NCI-H146 treated with DMSO at 0.1 percent for 48 hours (cell line): ENCODE measurements at regions not wholly inside any gene's neighbourhood (a gene's known extent, or its start where the extent isn't known, plus 50 kb on each side); places are given as distances from the start of the nearest gene placed in this dataset.
"Not testable (repeated sequence)": the region's sequence is repeated elsewhere in the genome, so short reads cannot be mapped to it uniquely, and the experiment has no call there.

Source experiments
- DNase-seq: peaks from one replicate; lab custom pipeline; 2025; ENCODE audit not compliant: unreplicated experiment; lab: John Stamatoyannopoulos, UW

DNA sequence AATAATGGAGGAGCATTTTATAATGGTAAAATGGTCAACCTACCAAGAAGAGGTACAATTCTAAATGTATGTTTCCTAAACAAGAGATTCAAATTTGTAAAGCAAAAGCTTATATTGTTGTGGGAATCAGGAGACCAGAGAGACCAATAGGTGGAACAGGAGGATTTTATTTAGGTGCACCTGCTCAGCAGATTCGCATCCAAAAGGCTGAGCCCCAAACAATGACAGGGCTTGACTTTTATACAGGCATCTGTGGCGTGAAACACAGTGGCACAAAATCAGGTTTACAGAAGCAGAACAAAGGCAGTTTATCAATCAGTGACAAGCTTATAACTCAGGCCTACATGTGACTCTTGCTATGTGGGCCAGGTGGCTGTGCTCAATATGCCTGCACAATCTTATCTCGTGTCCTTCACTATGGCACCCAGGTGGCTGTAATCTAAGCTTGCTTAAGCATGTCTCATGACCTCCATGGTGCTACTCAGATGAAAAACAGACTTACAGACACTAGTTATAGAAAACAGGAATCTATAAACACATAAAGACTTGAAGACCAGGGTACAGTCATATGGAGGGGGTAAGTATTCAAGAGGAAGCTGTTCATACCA lies 780.2 kb upstream of the CA10 start:
- DNase-seq, result no peak

DNA sequence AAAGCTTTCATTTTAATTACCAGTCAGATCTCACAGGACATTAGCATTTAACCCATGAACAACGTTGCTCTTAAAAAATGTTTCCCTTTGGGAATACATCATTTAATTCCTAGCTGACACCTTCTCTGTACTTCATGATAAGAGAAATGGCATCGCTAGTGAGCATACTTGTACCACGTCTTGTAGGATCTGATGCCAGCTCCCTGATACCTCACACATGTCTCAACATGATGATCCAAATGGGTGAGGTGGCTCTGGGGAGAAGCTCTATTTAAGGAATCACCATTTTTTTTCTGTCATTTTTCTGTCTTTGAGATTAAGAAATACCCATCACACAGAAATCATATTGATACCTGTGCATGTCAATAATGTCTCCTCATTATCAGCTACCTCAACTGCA lies 772.1 kb upstream of the CA10 start:
- DNase-seq, result no peak

DNA sequence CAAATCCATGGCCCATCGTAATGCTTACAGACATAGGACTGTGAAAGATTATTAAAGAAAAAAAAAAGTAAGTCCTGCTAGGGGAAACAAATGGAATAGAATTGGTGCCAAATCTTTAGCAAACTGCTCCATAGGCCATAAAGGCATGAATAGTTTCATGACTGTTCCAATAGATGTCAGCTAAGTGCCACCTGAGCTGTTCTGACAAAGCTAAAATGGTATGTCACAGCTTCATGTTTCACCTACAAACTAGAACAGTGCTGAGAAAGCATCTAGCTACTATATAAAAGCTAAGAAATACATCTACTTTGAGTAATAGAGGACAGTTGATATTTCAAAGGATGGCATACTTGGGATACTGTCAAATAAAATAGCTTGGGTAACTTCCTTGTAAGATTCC lies 771.6 kb upstream of the CA10 start:
- DNase-seq, result no peak

DNA sequence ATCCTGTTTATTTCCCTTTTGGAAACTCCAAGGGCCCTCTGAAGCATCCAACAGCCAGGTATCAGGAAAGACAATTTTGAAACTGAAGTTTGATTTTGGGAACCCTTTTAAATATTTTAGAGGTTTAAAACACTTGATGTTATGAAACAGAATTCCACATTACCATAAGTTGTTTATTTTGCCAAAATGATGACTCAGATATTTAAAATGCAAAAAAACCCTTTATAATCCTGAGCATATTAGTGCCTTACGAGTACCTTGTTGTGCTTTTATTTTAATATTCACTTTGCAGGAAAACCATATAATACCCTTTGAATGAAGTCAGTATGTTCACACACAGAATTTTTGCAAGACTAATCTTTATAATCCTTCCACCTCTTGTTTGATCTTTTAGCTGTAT lies 765.1 kb upstream of the CA10 start:
- DNase-seq, result no peak

DNA sequence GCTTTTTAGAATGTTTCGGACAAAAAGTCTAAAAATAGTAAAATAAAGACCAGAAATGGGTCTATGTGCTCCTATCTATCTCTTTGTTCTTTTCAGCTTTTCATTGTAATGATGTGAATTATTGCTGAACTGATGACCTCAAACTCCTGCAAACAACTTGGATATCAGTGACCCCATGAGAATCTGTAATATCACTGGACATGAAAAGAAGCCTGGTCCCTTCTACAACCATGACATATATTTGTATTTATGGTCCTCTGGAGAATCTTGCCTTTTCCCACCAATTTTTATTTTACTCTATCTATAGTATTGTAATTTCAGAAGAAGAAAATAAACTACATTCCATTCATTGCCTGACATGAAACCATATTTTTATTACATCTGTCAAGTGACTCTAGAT lies 740.7 kb upstream of the CA10 start:
- DNase-seq, result no peak

DNA sequence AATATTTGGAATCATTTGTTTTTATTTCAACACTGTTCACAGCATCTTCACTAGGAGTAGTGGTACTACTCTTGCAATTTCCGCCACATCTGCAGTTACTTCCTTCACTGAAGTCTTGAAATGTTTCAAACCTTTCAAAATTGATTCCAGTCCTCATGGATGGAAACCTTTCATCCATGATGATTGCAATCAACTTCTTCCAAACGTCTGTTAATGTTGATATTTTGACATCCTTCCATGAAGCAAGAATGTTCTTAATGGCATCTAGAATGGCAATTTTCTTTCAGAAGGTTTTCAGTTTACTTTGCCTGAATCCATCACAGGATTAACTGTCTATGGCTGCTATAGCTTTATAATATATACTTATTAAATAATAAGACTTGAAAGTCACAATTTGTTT lies 736.8 kb upstream of the CA10 start:
- DNase-seq, result no peak

DNA sequence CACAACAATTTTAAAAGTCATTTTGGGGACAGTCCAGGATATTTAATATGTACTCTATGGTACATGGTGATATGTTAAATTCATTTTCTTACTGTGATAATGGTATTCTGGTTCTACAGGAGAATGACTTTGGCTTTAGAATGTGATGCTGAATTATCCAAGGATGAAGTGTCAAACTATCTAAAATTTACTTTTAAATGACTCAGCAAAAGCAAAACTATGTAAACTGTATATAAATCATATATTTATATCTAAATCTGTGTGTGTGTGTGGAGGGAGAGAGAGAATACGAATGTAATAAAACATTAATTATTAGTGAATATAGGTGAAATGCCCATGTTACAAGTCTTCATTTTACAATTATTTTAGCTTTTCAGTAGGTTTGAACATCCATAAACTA lies 733.8 kb upstream of the CA10 start:
- DNase-seq, result no peak

DNA sequence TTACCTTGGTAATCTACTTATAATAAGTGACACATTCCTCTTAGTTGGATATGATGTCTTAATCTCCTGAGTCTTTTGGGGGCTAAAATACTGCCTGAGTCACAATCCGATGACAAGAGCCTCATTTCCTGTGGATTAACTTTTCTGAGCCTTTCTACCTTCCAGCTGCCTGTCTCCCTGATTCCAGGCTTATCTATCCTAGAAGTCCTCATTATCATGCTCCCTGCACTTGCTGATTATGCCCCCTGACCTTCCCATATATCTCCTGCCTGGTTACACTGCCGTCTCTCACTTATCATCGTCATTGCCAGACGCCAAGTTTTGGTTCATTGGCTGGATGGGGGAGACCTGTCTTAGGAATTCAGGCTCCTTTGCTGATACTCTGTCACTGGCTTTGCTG lies 727.4 kb upstream of the CA10 start:
- no peak for DNase-seq

DNA sequence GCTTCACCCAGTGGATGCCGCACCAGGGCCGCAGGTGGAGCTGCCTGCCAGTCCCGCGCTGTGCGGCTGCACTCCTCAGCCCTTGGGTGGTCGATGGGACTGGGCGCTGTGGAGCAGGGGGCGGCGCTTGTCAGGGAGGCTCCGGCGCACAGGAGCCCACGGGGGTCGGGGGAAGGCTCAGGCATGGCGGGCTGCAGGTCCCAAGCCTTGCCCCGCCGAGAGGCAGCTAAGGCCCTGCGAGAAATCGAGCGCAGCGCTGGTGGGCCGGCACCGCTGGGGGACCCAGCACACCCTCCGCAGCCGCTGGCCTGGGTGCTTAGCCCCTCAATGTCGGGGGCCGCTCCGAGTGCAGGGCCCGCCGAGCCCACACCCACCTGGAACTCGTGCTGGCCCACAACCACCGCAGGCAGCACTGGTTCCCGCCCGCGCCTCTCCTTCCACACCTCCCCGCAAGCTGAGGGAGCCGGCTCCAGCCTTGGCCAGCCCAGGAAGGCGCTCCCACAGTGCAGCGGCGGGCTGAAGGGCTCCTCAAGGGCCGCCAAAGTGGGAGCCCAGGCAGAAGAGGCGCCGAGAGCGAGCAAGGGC lies 725.5 kb upstream of the CA10 start:
- DNase-seq, result not testable (repeated sequence)

DNA sequence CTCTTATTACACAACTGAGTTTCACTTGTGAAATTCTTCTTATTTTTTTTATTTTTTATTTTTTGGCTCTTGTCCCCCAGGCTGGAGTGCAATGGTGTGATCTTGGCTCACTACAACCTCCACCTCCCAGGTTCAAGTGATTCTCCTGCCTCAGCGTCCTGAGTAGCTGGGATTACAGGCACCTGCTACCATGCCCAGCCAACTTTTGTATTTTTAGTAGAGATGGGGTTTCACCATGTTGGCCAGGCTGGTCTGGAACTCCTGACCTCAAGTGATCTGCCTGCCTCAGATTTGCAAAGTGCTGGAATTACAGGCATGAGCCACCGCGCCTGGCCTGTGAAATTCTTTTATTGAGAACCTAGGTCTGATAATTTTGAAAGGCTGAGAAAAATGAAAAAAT lies 688.3 kb upstream of the CA10 start:
- DNase-seq, result not testable (repeated sequence)

DNA sequence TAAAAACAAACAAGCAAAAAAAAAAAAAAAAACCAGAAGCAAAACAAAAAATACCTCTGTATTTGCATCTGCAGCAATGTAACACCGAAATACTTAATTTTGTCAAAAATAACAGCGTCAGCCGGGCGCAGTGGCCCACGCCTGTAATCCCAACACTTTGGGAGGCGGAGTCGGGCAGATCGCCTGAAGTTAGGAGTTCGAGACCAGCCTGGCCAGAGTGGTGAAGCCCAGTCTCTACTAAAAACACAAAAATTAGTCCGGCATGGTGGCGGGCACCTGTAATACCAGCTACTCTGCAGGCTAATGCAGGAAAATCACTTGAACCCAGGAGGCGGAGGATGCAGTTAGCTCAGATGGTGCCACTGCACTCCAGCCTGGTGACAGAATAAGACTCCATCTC lies 683.5 kb upstream of the CA10 start:
- no peak for DNase-seq

DNA sequence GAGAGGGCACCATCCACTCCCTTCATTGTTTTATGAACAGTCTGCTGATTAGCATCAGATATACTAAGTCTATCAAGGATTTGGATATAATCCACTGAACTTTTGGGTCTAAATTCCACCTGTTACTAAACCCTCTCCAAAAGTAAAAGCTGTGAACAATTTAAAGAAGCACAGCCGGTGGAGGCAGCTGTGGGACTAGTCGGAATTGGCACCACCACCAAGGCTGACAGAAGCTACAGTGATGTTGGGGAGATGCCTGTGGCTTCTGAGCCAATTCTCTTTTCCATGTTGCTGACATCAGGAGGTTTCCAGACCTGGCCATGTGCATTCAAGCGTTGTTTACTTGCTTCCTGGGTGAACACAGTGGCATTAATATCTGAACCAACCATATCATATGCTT lies 679.0 kb upstream of the CA10 start:
- no peak for DNase-seq

DNA sequence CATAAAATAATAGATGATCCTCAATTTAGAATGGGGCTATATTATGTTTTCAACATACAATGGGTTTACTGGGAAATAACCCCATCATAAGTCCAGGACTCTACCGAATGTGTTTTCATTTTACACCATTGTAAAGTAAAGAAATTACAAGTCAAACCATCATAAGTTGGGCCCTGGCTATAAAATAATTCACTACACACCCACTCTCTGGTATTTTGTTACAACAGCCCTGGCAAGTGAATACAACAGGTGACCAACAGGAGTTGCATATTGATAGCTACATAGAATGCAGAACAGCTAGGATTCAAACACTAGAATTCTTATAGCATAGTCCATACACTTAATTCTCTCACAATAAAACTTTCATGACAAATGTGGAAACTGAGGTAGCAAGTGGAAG lies 673.0 kb upstream of the CA10 start:
- DNase-seq, result no peak

DNA sequence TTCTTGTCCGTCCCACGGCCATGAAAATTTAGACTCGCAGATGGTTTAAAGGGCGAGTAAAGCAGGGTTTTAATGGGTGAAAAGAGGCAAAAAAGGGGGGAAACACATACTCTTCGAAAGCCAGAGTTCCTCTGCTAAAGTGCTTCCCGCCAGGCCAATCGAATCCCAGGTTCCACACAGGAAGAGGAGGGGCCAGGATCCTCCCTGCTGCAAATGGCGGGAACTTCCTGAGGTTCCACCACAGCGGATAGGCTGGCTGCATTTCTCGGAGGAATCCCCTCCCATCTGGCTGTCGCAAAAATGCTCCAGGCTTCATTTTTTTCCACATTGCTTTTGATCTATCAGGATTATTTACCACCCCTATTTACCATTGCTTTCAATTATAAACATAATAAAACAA lies 670.1 kb upstream of the CA10 start:
- DNase-seq, result no peak

DNA sequence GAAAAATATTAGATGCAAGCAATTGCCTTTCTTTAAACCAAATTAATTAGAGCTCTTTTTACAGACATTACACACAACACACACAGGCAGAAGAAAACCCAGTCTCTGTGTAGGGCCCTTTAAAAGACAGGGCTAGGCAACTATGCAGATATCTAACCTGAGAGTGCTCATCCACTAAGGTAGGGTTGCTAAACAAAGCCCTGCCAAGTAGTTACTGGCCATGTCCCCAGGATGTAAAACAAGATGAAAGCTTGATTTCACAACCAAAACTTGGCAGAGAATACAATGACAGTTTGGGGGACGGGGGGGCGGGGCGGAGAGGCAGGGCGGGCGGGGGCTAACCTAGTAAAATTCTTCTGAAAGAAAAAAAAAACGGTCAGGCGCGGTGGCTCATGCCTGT lies 669.0 kb upstream of the CA10 start:
- no peak for DNase-seq

DNA sequence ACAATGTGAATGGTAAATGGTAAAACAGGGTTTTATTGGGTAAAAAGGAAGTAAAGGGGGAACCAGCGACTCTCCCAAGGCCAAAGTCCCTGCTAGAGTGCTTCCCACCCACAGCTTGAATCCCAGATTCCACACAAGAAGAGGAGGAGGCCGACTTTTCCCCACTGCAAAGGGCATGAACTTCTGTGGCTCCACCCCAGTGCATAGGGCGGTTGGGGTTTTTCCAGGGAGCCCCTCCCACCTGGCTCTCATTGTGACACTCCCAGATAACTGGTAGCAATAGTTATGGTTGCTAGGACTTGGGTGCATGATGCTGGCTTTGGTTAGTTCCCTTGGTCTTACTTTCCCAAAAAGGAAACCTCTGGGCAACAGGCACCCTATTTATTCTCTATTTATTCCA lies 666.0 kb upstream of the CA10 start:
- DNase-seq, result no peak

DNA sequence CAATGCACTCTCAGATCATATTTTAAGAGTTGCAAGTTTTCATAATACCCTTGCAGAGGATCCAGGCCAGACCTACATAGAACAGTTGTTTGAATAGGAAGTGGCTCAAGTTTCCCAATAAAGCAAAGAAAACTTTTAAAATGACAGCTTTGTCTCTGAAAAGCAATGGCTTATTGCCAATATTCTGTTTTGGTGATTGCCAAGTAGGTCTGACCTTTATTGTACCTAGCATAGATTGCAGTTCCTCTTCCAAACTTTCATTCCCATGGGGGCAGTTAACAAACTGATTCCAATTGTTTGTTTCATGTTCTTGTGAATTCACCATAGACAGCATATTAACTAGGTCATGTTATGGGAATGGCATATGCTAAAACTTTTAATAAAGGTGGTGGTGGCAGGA lies 664.6 kb upstream of the CA10 start:
- DNase-seq, result no peak

DNA sequence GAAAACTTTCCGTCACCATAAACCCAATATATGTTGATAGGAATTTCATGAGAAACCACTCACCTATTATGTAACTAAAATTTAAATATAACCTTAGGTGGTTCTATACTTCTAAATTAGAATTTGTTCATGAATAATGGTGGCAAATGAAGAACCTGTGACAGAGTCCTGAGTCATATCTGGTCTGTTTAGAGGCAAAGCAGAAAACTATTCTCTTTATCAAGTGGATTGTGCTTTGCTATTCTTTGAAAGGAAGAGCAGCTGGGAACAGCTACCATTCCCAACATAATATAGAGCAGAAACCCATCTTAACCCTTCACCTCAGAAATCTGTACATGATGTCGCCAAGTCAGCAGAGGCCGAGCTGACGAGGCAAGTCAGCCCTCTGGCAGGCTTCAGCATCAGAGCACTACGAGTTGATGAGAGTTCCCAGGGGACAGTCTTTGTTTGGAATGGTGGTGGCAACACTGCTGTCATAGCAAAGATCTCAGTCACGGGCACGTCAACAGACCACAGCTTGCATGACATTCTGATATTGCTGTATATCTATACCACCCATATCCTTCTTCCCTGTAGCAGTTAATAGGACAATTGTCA lies 631.9 kb upstream of the CA10 start:
- DNase-seq, result no peak

DNA sequence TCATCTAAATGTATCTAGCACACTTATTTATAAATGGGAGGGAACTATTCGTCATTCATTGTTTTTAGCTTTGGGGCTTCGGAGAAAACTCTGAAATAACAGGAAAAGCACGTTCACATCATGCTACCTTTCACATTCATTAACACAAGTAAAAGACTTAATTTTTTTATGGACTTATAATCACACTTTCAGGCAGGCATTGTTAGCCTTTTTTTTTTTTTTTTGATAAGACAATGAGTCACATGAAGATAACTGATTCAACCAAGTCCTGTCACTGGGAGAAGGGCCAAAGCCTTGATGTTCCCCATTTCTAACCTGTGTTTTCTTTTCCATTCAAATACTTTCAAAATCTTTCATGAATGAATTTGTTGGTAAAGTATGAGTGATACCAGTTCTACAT lies 631.3 kb upstream of the CA10 start:
- DNase-seq, result no peak

DNA sequence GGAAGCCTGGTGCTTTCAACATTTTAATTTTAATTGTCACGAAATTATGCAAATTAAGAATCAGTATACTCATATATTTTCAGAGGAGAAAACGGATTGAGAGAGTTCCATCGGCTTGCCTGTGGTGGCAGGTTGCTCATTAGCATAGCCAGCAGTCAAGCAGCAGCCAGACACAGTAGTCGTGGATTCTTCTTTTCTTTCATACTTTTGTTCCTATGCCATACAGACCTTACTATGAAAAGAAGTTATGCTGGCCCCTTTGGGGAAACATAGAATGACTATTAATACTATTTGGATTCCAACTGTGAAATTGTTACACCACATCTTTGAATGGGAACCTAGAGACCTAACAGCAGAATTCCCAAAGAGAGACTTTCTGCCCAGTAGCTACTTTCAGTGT lies 617.7 kb upstream of the CA10 start:
- no peak for DNase-seq

DNA sequence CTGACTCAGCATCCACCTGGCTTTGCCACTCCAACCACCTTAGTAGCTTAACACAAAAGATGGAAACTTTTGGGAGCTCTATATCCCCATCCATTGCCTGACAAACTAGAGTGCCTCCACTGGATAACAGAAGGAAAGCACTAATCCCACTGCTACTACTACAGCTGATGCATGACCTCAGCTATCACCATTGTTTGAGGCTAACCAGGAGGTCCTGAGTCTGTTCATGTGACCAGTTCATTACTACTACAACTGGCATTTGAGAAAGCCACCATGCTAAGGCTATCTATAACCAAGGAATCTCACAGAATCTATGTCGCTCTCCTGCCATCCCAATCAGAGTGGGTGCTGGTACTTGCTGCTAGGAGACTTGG lies 604.3 kb upstream of the CA10 start:
- no peak for DNase-seq

DNA sequence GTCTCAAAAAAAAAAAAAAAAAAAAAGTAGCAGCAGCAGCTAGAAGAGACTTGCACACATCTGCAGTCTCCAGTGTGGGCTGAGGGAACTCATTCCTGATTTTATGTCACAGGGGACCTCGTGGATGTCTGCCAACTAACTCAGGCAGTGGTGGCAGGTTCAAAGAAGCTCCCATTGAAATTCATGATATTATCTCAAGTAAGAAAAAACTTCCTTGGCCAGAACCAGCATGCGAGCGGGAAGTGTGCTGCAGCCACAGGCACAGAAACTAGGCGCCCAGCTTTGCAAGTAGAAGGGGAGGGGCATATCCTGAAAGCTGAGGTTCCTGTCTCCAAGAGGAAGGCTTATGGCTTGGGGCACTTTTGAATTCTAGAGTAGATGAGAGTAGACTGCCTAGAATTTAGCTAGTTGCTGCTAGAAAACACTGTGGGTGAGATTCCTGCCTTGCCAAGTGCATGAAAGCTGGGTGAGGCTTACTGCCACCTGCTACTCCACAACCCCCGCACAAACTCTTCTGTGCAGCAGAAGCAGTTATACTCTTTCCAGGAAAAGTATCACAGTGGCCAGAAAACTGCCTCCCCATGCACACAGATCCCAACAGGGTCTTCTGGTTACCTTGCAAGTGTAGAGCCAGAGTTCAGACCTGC lies 603.8 kb upstream of the CA10 start:
- no peak for DNase-seq

DNA sequence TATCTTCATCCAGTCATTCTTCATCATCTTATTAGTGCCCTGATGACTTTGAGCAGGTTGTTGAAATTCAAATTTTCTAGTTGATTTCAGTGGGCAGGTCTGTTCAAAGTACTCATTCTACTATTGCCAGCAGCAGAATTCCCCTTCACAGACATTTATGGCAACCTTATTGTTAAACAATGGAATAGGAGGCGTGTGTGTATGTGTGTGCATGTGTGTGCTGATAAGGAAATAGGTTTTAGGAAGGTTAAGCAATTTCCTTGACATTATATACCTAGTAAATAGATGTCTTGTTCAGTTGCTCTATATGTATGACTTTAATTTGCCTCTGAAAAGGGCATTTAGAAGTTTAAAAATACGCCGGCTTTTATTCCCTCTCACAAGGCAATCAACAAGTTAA lies 601.4 kb upstream of the CA10 start:
- no peak for DNase-seq
